Glomerular visceral epithelial cell (primary cell): ENCODE measurements at regions not wholly inside any gene's neighbourhood (a gene's known extent, or its start where the extent isn't known, plus 50 kb on each side); places are given as distances from the start of the nearest gene placed in this dataset.
"Not testable (repeated sequence)": the region's sequence is repeated elsewhere in the genome, so short reads cannot be mapped to it uniquely, and the experiment has no call there.

ENCODE experiments used
- DNase-seq: peaks from one replicate; pipeline ENCODE4 v3.0.0-alpha.2; 2016; ENCODE audit errors: extremely low spot score

- DNase-seq = no peak
These were observed 84.0 kb upstream of the BMP2K start for GRCh38 chr4:78691971-78692821.

- no peak for DNase-seq
These were observed 83.4 kb upstream of the BMP2K start for GRCh38 chr4:78692822-78693170.

- no peak for DNase-seq
These were observed 82.2 kb upstream of the BMP2K start for GRCh38 chr4:78693777-78694456.

- no peak for DNase-seq
These were observed 81.7 kb upstream of the BMP2K start for GRCh38 chr4:78694457-78694787.

GRCh38 chr4:78695910-78696309 is 80.2 kb upstream of the BMP2K start:
- no peak for DNase-seq

GRCh38 chr4:78703079-78703478 is 73.1 kb upstream of the BMP2K start:
- no peak for DNase-seq

- DNase-seq = no peak
These were observed 71.8 kb upstream of the BMP2K start for GRCh38 chr4:78704317-78704716.

- peak; percentile 61 for DNase-seq
These were observed 71.0 kb upstream of the BMP2K start for GRCh38 chr4:78704981-78705683.

GRCh38 chr4:78706302-78706701 is 69.8 kb upstream of the BMP2K start:
- no peak for DNase-seq

- no peak for DNase-seq
These were observed 68.9 kb upstream of the BMP2K start for GRCh38 chr4:78707268-78707667.

GRCh38 chr4:78707793-78708192 is 68.4 kb upstream of the BMP2K start:
- DNase-seq = no peak

- no peak for DNase-seq
These were observed 65.6 kb upstream of the BMP2K start for GRCh38 chr4:78710536-78710935.

GRCh38 chr4:78711676-78712075 is 64.5 kb upstream of the BMP2K start:
- no peak for DNase-seq

GRCh38 chr4:78714598-78714997 is 61.6 kb upstream of the BMP2K start:
- DNase-seq = not testable (repeated sequence)

GRCh38 chr4:78715372-78715771 is 60.8 kb upstream of the BMP2K start:
- not testable (repeated sequence) for DNase-seq

GRCh38 chr4:78717712-78718111 is 58.4 kb upstream of the BMP2K start:
- DNase-seq = not testable (repeated sequence)

GRCh38 chr4:78720204-78720603 is 55.9 kb upstream of the BMP2K start:
- DNase-seq = no peak

- DNase-seq = no peak
These were observed 55.0 kb upstream of the BMP2K start for GRCh38 chr4:78720994-78721677.

- DNase-seq = no peak
These were observed 54.4 kb upstream of the BMP2K start for GRCh38 chr4:78721747-78722146.

GRCh38 chr4:78722320-78722719 is 53.8 kb upstream of the BMP2K start:
- no peak for DNase-seq

- DNase-seq = no peak
These were observed 53.3 kb upstream of the BMP2K start for GRCh38 chr4:78722878-78723277.
